Fibroblast of lung (primary cell): ENCODE measurements at regions not wholly inside any gene's neighbourhood (a gene's known extent, or its start where the extent isn't known, plus 50 kb on each side); places are given as distances from the start of the nearest gene placed in this dataset.

Experiments
- DNase-seq, 2 donors: peaks; one replicate each; pipeline versions ENCODE4 v3.0.0 to v3.0.0-alpha.2; 2010; ENCODE audit warnings: low read depth in 2 of 2
- H2AFZ ChIP-seq: 2 replicates; pipeline ENCODE4 v1.5.1; 2012; ENCODE audit warnings: low read length, control low read depth, inconsistent platforms
- H3K27ac ChIP-seq: 2 replicates; pipeline ENCODE4 v1.5.1; 2011; ENCODE audit warnings: low read length, control low read depth; ENCODE audit not compliant: insufficient read depth
- H3K27me3 ChIP-seq: 2 replicates; pipeline ENCODE4 v1.5.1; 2011; ENCODE audit warnings: mild to moderate bottlenecking, low read length; ENCODE audit not compliant: control insufficient read depth, insufficient read depth
- H3K36me3 ChIP-seq: 2 replicates; pipeline ENCODE4 v1.5.1; 2011; ENCODE audit warnings: low read length; ENCODE audit not compliant: control insufficient read depth, insufficient read depth
- H3K4me1 ChIP-seq: 2 replicates; pipeline ENCODE4 v1.5.1; 2011; ENCODE audit warnings: low read length; ENCODE audit not compliant: control insufficient read depth, insufficient read depth; ENCODE audit errors: extremely low read depth
- H3K4me2 ChIP-seq: 2 replicates; pipeline ENCODE4 v1.5.1; 2011; ENCODE audit warnings: low read length, control low read depth; ENCODE audit not compliant: insufficient read depth; ENCODE audit errors: extremely low read depth
- H3K4me3 ChIP-seq, 4 experiments: fragments of 200-600 bp in 1 of 4; sonication (generic) in 1 of 4; replicated peaks in 1 of 4; 2 replicates each; pipeline ENCODE4 v1.5.1; 2011 to 2016; ENCODE audit warnings: low read length in 4 of 4, low read depth in 3 of 4, mild to moderate bottlenecking in 3 of 4, control low read depth in 2 of 4, inconsistent platforms in 1 of 4, mixed read lengths in 1 of 4; ENCODE audit not compliant: insufficient read depth in 1 of 4; ENCODE audit errors: control extremely low read depth in 1 of 4
- H3K79me2 ChIP-seq: 2 replicates; pipeline ENCODE4 v1.5.1; 2012; ENCODE audit warnings: mild to moderate bottlenecking, low read length, inconsistent platforms; ENCODE audit not compliant: control insufficient read depth, insufficient read depth
- H3K9ac ChIP-seq: 2 replicates; pipeline ENCODE4 v1.5.1; 2011; ENCODE audit warnings: mild to moderate bottlenecking, low read length, control low read depth; ENCODE audit not compliant: insufficient read depth
- H3K9me3 ChIP-seq: 2 replicates; pipeline ENCODE4 v1.5.1; 2012; ENCODE audit warnings: low read depth, low read length; ENCODE audit not compliant: control insufficient read depth, insufficient read depth
- H4K20me1 ChIP-seq: 2 replicates; pipeline ENCODE4 v1.5.1; 2011; ENCODE audit warnings: low read length; ENCODE audit not compliant: control insufficient read depth, insufficient read depth; ENCODE audit errors: extremely low read depth
- EZH2 ChIP-seq: IDR thresholded peaks from 2 replicates; pipeline ENCODE4 v1.5.1; 2012; ENCODE audit warnings: low read length, control low read depth, mild to moderate bottlenecking; ENCODE audit errors: missing control alignments
- TF ChIP-seq, protein P1 (sequence below), 2 donors: IDR thresholded peaks in 1 of 2; conservative IDR thresholded peaks in 1 of 2; 1 replicate in 1 of 2; 2 replicates in 1 of 2; pipeline ENCODE4 v1.5.1; 2011 to 2012; ENCODE audit warnings: low read length in 2 of 2, control low read depth in 1 of 2, inconsistent platforms in 1 of 2, low read depth in 1 of 2, mild to moderate bottlenecking in 1 of 2

DNA sequence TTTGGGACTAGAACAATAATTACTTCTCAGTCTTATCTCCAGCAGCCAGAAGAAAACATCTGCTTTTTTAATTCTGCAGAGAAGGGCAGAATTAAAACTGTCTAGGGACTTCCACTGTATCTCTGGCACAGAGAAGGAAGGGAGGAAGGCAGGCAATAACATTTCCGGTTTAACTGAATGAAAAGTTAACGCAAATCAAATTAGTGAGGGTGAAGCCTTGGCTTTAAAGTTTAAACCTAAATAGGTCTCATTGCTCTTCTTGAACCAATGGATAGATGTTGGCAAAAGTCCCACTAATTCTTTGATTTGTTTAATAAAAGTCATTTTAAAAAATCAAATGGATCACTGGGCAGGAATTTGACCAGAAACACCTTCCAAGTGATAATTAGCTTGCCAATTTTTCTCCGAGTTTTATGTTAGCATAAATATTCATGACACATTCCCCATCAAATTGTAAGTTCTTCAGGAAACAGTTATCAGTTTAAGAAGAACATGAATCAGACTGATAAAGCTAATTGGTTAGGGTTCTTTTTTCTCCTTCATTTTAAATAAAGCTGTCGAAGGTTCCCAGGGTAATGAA is 181.9 kb downstream of the SLC15A5 start:
- Histone ChIP-seq H3K27me3 (no peaks in the 10 kb centered on the region), H2AFZ (no peak overlapping the region), H3K4me3 (no peak overlapping the region), H3K27ac (no peak overlapping the region), H3K4me1 (no peaks in the 10 kb centered on the region), H4K20me1 (no peaks in the 10 kb centered on the region), H3K9ac (no peak overlapping the region), H3K36me3 (no peaks in the 10 kb centered on the region), H3K79me2 (no peaks in the 10 kb centered on the region), H3K4me2 (no peak overlapping the region), H3K9me3 (no peaks in the 10 kb centered on the region)
- no peak for DNase-seq
- TF ChIP-seq, protein P1, sequence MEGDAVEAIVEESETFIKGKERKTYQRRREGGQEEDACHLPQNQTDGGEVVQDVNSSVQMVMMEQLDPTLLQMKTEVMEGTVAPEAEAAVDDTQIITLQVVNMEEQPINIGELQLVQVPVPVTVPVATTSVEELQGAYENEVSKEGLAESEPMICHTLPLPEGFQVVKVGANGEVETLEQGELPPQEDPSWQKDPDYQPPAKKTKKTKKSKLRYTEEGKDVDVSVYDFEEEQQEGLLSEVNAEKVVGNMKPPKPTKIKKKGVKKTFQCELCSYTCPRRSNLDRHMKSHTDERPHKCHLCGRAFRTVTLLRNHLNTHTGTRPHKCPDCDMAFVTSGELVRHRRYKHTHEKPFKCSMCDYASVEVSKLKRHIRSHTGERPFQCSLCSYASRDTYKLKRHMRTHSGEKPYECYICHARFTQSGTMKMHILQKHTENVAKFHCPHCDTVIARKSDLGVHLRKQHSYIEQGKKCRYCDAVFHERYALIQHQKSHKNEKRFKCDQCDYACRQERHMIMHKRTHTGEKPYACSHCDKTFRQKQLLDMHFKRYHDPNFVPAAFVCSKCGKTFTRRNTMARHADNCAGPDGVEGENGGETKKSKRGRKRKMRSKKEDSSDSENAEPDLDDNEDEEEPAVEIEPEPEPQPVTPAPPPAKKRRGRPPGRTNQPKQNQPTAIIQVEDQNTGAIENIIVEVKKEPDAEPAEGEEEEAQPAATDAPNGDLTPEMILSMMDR (conservative IDR thresholded peaks at IDR 0.05 in 1 of 2, IDR thresholded peaks at IDR 0.05 in 1 of 2; ENCODE audit: low read depth in 1 of 2, low read length in 2 of 2) = no peak
- no peak for TF ChIP-seq EZH2

DNA sequence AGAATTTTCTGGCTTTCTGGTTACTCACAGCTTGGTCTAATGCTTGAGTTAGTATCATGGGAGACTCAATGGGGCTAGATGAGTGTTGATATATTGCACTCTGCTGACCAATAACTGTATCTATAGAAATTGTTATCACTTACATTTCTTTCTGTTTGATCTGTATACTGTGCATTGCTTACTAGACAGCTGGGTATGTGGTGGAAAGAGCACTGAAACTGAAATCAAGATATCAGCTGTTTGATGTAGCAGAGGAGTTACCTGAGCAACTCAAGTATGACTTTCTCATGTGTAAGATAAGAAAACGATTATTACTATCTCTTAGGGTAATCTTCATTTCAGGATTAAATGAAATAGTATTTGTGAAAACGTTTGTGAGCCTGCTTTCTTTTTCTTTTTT is 183.0 kb downstream of the SLC15A5 start:
- Histone ChIP-seq H3K79me2 (no peaks in the 10 kb centered on the region), H2AFZ (no peak overlapping the region), H3K27me3 (no peaks in the 10 kb centered on the region), H3K4me3 (no peak overlapping the region), H3K27ac (no peak overlapping the region), H4K20me1 (no peaks in the 10 kb centered on the region), H3K36me3 (no peaks in the 10 kb centered on the region), H3K4me2 (no peak overlapping the region), H3K9ac (no peak overlapping the region), H3K9me3 (no peaks in the 10 kb centered on the region), H3K4me1 (no peaks in the 10 kb centered on the region)
- DNase-seq = no peak
- TF ChIP-seq, protein P1 (conservative IDR thresholded peaks at IDR 0.05 in 1 of 2, IDR thresholded peaks at IDR 0.05 in 1 of 2; ENCODE audit: low read depth in 1 of 2, low read length in 2 of 2) = no peak
- no peak for TF ChIP-seq EZH2

DNA sequence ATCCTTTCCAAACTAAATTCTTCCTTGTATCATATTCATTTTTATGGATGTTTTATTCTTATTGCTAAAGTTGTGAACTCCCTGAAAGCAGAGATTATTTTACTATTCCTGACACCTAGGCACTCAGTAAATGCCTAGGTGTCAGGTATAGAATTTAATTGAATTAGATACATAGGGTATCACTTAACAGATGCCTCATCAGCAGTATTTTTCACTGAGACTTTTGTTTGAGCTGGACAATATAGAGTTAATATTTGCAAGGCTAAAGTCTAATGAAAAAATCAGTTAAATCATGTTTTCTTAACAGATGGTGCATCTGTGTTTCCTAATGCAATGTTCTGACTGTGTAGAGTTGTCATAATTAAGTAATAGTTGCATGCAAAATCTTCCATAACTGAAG is 182.7 kb downstream of the DERA start:
- TF ChIP-seq, protein P1 (conservative IDR thresholded peaks at IDR 0.05 in 1 of 2, IDR thresholded peaks at IDR 0.05 in 1 of 2; ENCODE audit: low read depth in 1 of 2, low read length in 2 of 2) = no peak
- no peak for TF ChIP-seq EZH2
- no peaks in the 10 kb centered on the region for H3K79me2 ChIP-seq

More for the DNA sequence above, 182.7 kb downstream of the DERA start:
- Histone ChIP-seq H3K4me2 (no peak overlapping the region), H3K4me1 (no peaks in the 10 kb centered on the region), H3K27ac (no peak overlapping the region), H3K4me3 (no peak overlapping the region), H4K20me1 (no peaks in the 10 kb centered on the region), H3K9ac (no peak overlapping the region), H2AFZ (no peak overlapping the region), H3K9me3 (no peaks in the 10 kb centered on the region), H3K36me3 (no peaks in the 10 kb centered on the region), H3K27me3 (no peaks in the 10 kb centered on the region)
- no peak for DNase-seq
